ENCODE measurements at regions not wholly inside any gene's neighbourhood (a gene's known extent, or its start where the extent isn't known, plus 50 kb on each side); places are given as distances from the start of the nearest gene placed in this dataset.

DNA sequence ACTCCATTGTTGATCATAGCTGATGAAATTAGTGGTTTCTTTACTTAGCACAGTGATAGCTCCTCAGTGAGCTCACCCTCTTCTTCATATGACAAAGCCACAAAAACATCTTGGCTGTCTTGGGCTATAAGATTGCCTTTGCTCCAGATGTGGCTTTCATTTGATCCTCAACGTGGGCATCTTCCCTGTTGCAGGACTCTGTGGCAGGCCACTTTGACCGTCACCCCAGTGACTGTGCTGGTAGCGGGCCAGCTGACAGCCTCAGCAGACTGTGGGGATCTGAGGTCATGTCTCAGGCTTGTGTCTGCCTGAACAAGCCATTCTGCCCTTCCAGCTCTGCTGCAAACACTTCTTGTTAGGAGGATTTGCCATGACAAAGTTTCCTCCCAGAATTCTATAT is 422.2 kb downstream of the NR2F1-AS1 start:
- no peak for DNase-seq

DNA sequence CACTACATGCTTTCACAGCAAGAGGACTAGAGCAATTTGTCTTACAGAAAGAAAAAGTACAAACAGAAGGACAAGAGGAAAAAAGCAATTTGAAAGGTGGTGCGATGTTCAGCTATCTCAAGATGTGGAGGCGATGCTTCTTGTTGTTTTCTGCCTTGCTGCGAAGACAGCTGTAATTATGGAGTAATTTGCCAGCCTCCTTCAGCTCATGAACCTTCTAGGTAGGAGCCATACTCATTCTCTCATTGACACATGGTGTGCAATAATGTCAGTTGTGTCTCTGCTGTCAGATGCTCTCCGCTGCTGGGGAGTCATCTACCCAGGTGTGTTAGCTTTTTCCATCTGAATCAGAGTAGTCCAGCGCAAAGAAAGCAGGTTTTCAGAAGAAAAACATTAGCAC is 424.5 kb downstream of the NR2F1-AS1 start:
- DNase-seq: no peak

DNA sequence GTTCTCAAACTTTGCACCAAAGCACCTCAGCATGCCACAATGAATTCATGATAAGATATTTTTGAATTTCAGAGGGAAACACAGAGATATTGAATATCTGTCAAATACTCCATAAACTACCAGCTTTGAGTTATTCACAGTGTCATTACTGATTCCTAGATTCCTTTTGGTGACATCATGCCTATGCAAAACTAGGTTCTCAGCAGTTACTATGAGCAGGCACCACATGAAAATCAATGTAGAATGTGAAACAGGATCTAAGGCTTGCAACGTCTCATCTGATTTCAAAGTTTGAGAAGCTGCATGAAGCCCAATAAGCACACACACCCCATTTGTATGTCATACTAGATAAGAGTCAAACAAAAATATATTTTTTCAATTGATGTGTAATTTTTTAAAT is 426.5 kb downstream of the NR2F1-AS1 start:
- no peak for DNase-seq

DNA sequence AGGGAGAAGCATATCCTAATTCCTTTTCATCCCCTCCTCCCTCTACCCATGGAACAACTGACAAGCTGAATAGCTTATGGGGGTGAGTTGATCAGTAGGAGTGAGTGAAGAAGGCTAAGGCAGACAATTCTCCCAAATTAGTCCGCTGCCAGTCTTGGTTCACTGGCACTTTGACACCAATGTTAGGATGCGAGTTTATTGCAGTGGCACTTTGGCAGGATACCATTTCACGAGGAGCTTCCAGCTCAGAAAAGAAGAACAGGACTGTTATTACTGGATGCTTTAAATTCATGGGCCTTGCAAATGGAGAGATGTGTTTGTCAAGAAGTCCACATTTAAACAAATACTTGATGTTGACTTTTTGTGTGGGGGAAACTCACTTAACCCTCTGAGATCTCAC is 427.6 kb downstream of the NR2F1-AS1 start:
- no peak for DNase-seq

DNA sequence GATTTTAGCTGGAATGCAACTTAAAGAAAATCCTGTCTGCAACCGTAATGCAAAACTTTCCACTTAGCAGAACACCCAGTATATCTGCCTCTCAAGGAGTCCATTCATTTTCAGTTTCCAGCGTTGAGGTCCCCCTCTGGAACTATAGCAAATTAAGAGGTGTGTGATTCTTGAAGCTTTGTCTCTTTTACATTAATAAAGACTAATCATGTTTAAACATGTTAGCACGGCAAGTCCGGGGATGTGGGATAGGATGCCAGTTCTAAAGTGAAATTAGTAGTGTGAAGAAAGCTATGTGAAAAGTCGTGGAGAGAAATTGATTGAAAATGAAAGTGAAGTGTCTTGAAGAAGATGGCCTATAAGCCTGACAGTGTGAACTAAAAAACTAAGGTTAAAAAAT is 429.1 kb downstream of the NR2F1-AS1 start:
- DNase-seq: no peak

DNA sequence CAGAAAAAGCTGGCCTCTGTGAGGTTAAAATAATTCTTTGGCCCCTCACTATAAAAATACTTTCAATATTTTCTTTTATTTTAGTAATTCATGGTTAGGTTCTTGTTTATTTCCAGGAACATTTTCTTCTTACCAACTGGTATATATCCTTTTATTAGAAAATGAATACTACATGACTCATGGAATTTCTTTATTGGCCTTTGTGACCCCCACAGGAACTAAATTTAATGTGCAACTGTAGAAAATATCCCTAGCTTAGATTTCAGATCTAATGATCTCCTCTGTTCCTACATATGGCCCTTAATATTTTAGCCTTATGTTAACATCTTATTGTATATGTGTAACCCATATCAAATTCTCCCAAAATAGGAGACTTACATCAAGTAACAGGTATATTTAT is 429.9 kb downstream of the NR2F1-AS1 start:
- DNase-seq: no peak

DNA sequence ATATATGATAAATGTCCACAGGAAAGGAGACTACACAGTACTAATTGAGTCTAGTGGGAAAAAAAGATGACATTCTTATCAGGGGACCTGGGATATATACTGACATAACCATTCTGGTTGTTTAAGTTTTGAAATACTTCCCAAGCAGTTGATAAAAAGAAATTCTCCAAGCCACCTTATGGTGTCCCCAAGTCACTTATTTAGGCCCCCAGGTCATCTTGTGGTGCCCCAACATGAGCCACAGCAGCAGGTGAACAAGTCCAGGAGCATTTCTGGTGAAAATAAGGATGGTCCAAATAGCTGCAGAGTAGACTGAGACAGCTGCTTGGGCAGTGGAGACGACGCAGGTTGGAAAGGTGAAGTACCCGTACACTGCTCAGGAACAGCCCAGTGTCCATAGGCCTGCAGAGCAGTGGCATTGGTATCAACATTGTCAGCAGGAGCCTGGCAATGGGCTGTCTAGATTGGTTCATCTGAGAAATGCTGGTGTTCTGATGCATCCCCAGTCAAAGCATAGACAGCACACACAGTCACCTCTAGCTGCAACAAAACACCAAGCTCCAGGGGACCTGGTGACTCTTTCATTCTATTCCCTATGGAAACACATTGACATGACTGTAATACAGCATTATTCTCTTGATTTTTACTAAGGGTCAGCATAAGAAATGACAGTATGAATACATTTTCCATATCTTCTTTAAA is 430.6 kb downstream of the NR2F1-AS1 start:
- no peak for DNase-seq

DNA sequence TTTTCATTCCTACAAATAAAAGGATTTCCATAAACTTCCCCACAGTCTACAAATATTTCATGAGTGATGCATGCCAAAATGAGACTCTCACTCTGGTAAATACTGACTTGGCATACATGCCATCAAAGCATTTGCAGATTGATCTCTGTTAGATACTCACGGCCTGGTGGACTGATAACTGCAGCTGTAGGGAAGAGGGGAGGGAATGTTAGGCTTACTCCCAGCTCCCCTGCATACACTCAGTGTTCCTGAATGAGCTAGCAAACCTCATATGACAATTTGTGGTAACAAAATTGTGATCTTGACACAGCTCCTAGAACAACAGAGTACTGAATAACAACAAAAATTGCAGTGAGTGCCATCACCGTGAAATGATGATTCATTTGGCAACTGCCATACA is 435.3 kb downstream of the NR2F1-AS1 start:
- no peak for DNase-seq

DNA sequence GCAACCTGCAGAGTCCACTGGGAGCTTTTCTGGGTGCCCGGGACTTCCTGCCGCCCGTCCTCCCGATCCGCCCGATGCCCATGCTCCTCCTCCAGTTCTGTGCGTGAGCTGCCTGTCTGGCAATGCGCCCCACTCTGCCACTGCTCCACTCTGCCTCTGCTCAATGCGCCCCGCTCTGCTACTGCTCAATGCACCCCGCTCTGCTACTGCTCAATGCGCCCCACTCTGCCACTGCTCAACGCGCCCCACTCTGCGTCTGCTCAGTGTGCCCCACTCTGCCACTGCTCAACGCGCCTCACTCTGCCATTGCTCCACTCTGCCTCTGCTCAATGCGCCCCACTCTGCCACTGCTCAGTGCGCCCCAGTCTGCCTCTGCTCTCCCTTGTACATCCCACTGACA is 436.0 kb downstream of the NR2F1-AS1 start:
- no peak for DNase-seq

DNA sequence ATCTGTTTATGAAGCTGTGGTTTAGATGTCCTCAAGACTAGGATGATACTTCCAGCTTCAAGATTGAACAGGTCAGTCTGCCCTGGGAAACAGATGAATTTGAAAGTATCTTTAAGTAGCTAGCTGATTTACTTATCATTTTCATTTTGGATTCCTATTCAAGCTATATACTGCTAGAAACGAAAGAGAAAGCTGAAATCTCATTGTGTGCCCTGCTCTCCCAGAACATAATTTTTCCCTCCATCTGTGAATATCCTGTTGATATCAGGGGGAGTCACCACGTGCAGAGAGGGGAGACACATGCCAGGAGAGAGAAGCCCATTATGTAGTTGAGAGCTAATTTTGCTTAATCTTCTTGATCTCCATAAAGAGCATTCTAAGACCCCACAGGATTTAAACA is 439.1 kb downstream of the NR2F1-AS1 start:
- no peak for DNase-seq

DNA sequence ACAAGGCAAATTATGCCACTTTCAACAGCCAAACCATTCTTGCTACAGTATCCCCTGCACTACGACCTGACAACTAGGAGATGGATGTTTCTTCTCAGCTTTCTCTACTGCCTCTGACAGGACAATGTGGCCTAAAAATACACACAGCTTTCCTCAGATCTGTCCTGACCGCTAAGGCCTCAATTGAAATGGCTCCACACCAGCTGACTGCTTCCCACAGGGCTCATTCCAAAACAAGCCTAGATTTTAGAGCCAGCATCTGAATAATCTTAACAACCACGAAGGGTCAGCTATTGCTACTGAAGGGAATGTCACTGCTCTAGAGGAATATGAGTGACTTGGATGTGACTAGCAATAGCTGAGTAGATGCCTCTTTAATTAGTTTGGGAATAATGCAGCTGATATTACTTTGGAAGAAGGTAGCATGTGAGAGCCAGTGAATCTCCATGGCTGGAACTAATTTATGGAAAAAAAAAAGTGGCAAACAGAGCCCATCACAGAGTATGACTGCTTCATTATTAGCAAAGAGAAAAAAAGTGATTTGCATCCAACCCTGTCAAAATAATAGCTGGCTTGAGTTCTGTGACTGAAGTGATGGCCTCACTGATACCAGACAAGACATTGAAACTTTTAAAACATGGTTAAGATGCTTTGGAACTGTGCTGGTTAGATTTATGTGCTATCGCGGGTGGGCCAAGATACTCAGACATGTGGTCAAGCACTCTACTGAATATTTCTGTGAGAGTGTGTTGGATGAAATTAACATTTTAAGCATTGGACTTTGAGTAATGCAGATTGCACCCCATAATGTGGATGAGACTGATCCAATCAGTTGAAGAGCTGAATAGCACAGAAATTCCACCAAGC is 450.2 kb downstream of the NR2F1-AS1 start:
- DNase-seq: no peak

DNA sequence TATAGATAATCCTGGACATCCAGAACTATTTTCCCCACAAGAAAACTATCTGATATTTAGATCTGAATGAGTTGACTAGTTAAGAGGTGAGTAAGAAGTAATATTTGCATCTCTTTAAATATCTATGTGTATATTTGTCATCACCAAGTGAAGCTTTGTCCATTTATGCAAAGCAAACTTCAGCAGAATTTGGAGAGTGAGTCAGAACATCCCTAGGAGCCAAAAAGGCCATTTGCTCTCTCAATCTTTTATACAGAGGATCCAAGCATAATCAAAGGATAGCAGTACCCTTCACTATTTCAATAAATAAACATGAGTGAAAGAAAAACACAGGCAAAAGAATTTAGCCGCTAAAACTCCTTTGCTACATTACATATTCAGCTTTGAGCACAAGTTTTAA is 454.4 kb downstream of the NR2F1-AS1 start:
- DNase-seq: no peak

DNA sequence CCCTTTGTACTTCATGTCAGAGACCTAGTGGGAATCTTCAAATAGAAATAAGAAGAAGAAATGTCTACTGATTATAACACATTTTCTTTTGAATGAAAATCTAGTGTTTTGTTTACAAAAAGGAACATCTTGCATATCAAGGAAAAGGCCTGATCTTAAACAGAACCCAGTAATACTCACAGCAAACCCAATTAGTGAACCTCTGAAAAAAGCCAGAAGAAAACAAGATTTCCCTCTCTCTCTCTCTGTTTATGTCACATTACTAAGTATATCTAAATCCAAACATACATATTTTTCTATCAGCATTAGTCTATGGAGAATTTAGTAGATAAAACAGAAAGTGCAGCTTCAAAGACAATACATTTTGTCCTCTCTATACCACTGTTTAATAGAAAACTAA is 457.9 kb downstream of the NR2F1-AS1 start:
- no peak for DNase-seq

DNA sequence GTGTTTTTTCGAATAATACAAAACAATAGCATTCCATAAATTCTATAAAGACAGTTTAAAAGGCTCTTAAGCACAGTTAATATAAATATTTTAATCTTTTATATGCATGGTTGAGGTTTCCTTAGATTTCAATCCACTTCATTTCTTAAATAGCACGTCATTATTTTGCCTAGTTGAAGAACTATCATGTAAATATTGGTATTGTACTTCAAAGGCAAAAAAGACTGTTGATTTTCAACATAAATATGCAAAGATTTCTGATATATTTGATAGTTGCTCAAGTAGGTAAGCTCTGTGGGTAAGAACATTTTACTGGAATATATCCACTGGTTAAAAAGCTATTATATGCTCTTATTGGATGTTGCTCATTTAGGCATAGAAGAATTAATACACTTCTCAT is 458.6 kb downstream of the NR2F1-AS1 start:
- DNase-seq: no peak

DNA sequence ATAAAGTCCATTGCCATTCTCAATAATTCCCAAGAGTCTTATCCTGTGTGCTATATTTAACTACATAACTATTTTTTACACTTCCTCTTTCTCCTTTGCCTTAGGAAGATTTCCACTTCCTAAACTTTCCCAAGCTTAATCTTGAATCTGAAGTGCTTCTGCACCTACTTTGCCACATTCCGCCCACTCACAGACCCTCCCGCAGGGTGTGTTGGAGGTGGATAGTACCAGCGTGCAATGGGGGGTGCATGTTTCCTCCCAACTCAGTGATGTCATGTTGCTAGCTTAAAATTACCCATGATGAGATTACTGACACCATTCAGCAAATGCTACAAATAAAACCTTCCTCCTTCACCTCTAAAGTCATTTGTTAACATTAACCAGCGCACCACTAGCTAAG is 460.2 kb downstream of the NR2F1-AS1 start:
- no peak for DNase-seq

DNA sequence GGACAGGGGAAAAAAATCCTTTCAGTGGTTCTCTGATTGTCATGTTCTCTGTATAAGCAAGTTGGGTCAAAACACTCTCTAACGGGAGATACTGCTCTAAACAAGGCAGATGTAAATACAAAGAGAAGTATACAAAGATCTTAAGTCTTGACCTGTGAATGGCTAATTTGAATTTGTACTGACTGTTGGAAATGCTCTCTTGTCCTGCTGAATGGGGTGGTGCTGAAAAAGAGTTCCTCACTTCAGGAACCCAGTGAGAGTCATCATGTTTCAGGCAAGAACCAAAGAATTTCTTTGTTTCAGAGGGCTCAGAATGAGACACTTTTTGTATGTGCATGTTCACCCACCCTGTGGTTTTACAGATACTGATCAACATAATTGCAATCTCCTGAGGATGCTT is 461.0 kb downstream of the NR2F1-AS1 start:
- DNase-seq: no peak

DNA sequence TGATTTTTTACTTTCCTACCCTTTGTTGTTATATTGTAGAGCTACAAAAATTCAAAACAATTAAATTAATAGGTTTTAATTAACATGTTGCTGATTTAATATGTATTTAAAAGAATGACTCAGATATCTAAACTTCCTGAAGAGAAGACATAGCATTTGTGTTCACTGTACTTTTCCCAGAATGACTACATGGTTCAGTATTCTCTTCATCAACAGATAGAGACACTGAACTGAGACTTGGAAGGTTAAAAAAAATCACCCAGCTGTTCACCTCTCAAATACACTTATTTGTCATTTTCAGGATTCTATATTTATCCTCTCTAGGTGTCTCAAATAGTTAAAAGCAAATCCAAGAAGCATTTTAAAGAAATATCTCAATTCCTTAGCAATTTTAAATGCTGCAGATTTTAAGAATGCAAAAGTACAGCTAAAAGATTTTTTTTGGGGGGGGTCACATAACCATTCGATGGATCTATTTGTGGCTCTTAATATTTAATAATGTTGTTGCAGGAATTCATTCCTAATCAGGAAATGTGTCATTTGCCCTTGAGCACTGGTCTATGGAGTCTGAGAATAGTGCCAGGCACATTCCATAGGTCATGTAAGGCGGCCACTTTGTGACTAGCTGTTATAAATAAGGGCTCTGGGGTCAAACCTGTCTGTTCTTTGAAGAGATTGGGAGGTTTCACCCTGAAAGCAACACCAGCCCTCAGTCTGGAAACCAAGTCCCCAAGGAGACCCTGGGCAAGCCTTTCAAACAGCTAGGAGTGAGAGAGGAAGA is 463.1 kb downstream of the NR2F1-AS1 start:
- no peak for DNase-seq

DNA sequence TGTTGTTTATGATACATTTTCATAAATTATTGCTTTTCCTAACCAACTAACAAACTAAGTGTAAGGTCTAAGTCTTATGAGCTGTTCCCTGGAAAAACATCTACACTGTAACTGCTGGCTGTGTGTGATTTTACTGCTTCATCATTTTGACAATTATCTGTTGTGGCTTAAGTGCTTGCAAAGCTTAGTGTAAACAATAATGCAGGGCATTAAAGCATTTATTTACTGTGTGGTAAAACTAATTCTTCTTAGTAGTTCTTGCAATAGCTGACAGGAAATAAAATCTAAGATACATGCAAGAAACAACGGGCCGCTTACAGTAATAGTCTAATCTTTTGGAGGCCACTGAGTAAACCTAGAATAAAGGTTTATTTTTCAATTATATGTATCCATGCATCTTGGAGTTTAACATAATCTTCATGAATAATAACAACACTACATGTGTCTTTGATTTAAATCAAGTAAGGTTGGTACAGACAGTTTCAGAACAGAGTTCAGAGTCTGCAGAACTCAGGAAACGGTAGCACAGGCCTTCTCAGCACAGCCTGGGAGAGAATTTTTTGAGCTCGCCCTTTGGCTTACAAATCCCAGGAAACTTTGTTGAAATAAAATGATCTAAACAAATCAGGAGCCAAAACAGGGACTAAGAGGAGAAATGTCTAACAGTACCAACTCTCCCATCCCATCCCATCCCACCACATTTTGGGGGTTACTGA is 473.1 kb downstream of the NR2F1-AS1 start:
- no peak for DNase-seq

DNA sequence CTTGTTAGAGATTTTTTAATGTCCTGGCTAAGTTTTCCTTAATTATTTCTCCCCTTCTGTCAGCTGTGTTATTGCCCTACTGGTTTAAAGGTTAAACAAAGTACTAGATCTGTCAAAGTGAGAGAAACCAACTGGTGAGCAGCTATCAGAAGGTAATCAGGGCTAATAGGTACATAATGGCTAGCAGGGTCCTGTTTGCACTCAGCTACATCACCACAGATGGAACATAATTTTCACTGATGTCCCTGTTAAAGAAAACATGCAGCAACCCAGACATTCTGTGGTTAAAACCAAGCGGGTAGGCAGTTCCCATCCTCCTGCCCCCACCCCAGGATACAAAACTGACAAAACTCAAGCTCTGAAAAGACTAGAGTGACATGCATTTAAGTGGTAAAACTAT is 473.9 kb downstream of the NR2F1-AS1 start:
- DNase-seq: no peak

DNA sequence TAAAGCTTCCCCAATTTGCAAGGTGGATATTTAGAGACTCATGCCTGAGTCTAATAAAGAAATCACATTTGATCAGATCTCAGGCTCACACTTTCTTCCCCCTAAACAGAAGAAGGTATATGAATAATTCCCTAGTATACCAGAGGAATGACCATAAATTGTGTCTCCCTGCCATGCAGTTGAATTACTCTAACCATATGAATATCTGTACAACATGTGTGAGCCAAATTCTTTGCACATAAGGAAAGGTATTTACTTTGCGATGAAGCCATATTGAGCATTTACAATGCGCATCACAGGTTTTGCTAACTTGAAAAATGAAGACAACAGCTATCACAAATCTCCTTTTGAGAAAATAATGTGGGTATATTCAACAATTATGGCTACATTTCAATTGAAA is 479.4 kb downstream of the NR2F1-AS1 start:
- DNase-seq: no peak

DNA sequence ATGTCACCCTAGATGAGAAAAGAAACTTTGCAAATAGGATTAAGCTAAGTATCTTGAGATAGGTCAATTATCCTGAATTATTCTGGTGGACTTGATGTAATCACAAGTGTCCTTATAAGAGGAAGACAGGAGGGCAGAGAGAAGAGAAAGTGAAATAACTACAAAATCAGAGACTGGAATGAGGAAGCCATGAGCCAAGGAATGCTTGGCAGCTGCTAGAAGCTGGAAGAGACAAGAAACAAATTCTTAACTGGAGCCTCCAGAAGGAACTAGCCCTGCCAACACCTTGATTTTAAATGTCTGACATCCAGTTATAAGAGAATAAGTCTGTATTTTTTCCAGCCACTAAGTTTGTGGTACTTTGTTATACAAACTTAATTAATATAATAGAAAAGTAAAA is 480.0 kb downstream of the NR2F1-AS1 start:
- DNase-seq: no peak

DNA sequence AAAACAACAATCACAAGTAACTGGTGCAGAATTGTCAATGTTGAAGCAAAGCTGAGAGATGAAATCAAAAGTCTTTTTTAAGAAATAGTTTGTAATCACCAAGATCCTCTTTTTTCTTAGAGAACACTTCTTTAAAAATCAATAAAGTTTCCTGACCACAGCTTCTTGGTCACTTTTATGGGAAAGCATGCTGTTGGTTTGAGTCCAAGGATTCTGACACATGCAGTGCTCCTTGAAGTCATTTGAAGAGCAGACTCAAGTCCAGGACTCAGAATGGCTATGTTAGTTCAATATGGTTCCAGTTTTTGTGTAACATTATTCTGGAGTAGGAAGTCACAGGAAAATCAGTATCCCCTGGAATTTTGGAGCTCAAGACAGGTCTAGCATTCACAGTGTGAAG is 480.6 kb downstream of the NR2F1-AS1 start:
- DNase-seq: no peak

DNA sequence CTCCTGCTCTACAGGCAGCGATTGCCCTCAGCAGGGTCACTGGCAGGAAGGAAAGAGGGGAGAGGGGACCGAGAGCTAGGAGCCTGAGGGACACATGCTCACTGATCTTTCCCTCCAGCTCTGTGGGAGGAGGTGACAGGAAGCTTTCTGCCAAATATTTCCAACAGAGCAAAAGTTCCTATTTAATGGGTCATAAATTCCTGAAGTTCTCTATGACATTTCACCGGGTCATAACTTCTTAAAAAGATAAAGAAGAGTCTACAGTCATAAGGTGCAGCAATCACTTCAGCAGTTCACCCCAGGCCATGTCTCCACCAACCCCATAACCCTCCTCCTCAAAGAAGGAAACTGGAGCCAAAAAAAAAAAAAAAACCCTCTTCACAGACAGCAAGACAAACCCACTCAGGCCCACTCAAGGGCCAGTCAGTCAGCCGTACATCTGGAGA is 481.1 kb downstream of the NR2F1-AS1 start:
- no peak for DNase-seq

Data from stimulated activated CD4-positive, alpha-beta T cell treated with anti-CD3 and anti-CD28 coated beads, Interleukin-4, amount 100 ng/mL, for 24 hours (primary cell).